VCaP (cell line): ENCODE measurements at regions not wholly inside any gene's neighbourhood (a gene's known extent, or its start where the extent isn't known, plus 50 kb on each side); places are given as distances from the start of the nearest gene placed in this dataset.

Source experiments
- H3K27ac ChIP-seq: fragments of 450-650 bp; 2 replicates; pipeline ENCODE4 v1.5.1; 2017
- CTCF ChIP-seq: fragments of 450-650 bp; conservative IDR thresholded peaks from 2 replicates; pipeline ENCODE4 v1.5.1; 2017; ENCODE audit warnings: mild to moderate bottlenecking, moderate library complexity

GRCh38 chr4:14023036-14023435, 395.5 kb upstream of the BOD1L1 start:
- no peak overlapping the region for H3K27ac ChIP-seq
- no peak for TF ChIP-seq CTCF

- no peak for TF ChIP-seq CTCF
- H3K27ac ChIP-seq, result no peak overlapping the region
Measured at GRCh38 chr4:14023896-14024295, 396.4 kb upstream of the BOD1L1 start.

- H3K27ac ChIP-seq, result no peak overlapping the region
- TF ChIP-seq CTCF, result no peak
Measured at GRCh38 chr4:14025111-14025510, 397.6 kb upstream of the BOD1L1 start.

- TF ChIP-seq CTCF, result no peak
- H3K27ac ChIP-seq, result no peak overlapping the region
Measured at GRCh38 chr4:14025891-14026290, 398.4 kb upstream of the BOD1L1 start.

GRCh38 chr4:14028862-14029261, 401.3 kb upstream of the BOD1L1 start:
- no peak overlapping the region for H3K27ac ChIP-seq
- no peak for TF ChIP-seq CTCF

- H3K27ac ChIP-seq, result no peak overlapping the region
- TF ChIP-seq CTCF, result no peak
Measured at GRCh38 chr4:14035076-14035475, 407.6 kb upstream of the BOD1L1 start.

GRCh38 chr4:14043203-14043602, 415.7 kb upstream of the BOD1L1 start:
- no peak for TF ChIP-seq CTCF
- H3K27ac ChIP-seq, result no peak overlapping the region

GRCh38 chr4:14046642-14047041, 419.1 kb upstream of the BOD1L1 start:
- no peak for TF ChIP-seq CTCF

More at GRCh38 chr4:14046642-14047041, 419.1 kb upstream of the BOD1L1 start:
- H3K27ac ChIP-seq, result no peak overlapping the region
